ENCODE measurements at regions not wholly inside any gene's neighbourhood (a gene's known extent, or its start where the extent isn't known, plus 50 kb on each side); places are given as distances from the start of the nearest gene placed in this dataset.

DNA sequence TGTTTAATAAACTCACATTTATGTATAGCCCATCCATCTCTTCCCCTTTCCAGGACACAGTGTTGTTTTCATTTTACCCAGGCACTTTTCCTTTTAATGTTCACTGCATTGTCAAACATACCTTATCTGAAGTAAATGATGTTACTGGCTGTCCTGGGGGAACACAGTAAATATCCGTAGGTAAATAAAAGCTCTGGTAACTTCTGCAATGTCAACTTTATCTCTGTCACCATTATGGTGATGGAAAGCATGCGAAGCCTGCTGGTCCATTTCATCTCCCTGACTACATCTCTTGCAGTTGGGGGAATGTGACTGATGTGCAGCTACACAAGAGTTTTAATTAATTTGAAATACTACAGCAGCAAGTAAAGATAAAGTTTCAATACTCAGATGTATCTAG is 1162.1 kb upstream of the SEMA6A start:
- TF ChIP-seq POLR2A (IDR thresholded peaks at IDR 0.05; ENCODE audit: low read length): no peak
- TF ChIP-seq GATA1 (IDR thresholded peaks at IDR 0.05; ENCODE audit: low read depth, low read length): no peak
